ENCODE measurements at regions not wholly inside any gene's neighbourhood (a gene's known extent, or its start where the extent isn't known, plus 50 kb on each side); places are given as distances from the start of the nearest gene placed in this dataset.

GRCh38 chr16:82226327-82226726 lies 56.3 kb upstream of the MPHOSPH6 start:
- H3K4me2 ChIP-seq (ENCODE audit: insufficient read depth, low read length): no peak overlapping the region
- no peak overlapping the region for H3K9ac ChIP-seq (ENCODE audit: insufficient read depth in 1 of 2, low read depth in 2 of 2, low read length in 2 of 2)
- WGBS (ENCODE audit: insufficient coverage, low coverage, missing lambda C conversion rate): under 1% methylated on average over 9 of the region's 9 CpGs
- ATAC-seq: no peak
- no peak overlapping the region for H2AFZ ChIP-seq (ENCODE audit: low read depth, low read length)
- no peaks in the 10 kb centered on the region for H3K79me2 ChIP-seq (ENCODE audit: control insufficient read depth, insufficient read depth, low read length)
- intact Hi-C loops (cut with micrococcal nuclease) (loop anchor here (10.0 kb wide), 1 partner anchor 122 kb away; no protein-coding TSS in a partner anchor), in situ Hi-C loops (cut with MboI) (no loop called here)
- H3K27me3 ChIP-seq (ENCODE audit: control insufficient read depth in 2 of 2, insufficient read depth in 2 of 2, low read length in 2 of 2): no peaks in the 10 kb centered on the region
- H3K9me1 ChIP-seq (ENCODE audit: control insufficient read depth, insufficient read depth, low read length): no peaks in the 10 kb centered on the region
- H3K9me3 ChIP-seq (replicated peaks; ENCODE audit: control insufficient read depth, insufficient read depth, low read depth, low read length): no peaks in the 10 kb centered on the region
- no peaks in the 10 kb centered on the region for H3K36me3 ChIP-seq (ENCODE audit: control insufficient read depth, insufficient read depth, low read length)
- no peak overlapping the region for H3K27ac ChIP-seq (ENCODE audit: extremely low read depth, low read depth, low read length)
- CTCF ChIA-PET (ENCODE audit: low intra/inter-chr PET ratio): no interaction called here
- FAIRE-seq: no peak
- DNase-seq (ENCODE audit: extremely low read depth in 1 of 4, low spot score in 3 of 4): no peak
- POLR2A ChIA-PET: no interaction called here
- no peak overlapping the region for H3K4me3 ChIP-seq
- BruUV-seq (replicated peaks): no TSS peak
- H3K4me1 ChIP-seq (replicated peaks in 1 of 2; ENCODE audit: control insufficient read depth in 2 of 2, insufficient read depth in 2 of 2, low read length in 2 of 2): no peaks in the 10 kb centered on the region
- H4K20me1 ChIP-seq (replicated peaks; ENCODE audit: control insufficient read depth, insufficient read depth, low read length): no peaks in the 10 kb centered on the region
- TF ChIP-seq GTF2B (IDR thresholded peaks at IDR 0.05; ENCODE audit: extremely low read depth, insufficient read length): no peak
- no peak for TF ChIP-seq HSF4 (CRISPR knock-in tag; IDR thresholded peaks at IDR 0.05; ENCODE audit: borderline replicate concordance)
- TF ChIP-seq NR2C2 (CRISPR knock-in tag; IDR thresholded peaks at IDR 0.05): no peak
- no peak for TF ChIP-seq NR2C2 (tag; IDR thresholded peaks at IDR 0.05)
- TF ChIP-seq ZNF408 (CRISPR knock-in tag; IDR thresholded peaks at IDR 0.05; ENCODE audit: low read depth): no peak
- TF ChIP-seq HDAC8 (tag; IDR thresholded peaks at IDR 0.05): no peak
- TF ChIP-seq ERF (CRISPR knock-in tag; IDR thresholded peaks at IDR 0.05): no peak
- TF ChIP-seq SNAPC5 (CRISPR knock-in tag; IDR thresholded peaks at IDR 0.05): no peak
- TF ChIP-seq ZNF436 (CRISPR knock-in tag; IDR thresholded peaks at IDR 0.05): no peak
- TF ChIP-seq RNF2 (IDR thresholded peaks at IDR 0.05): no peak
- TF ChIP-seq ZBED1 (IDR thresholded peaks at IDR 0.05): no peak
- TF ChIP-seq STAT6 (CRISPR knock-in tag; IDR thresholded peaks at IDR 0.05): no peak
- no peak for TF ChIP-seq PHF20 (IDR thresholded peaks at IDR 0.05; ENCODE audit: partially characterized antibody)
- TF ChIP-seq ARNT (IDR thresholded peaks at IDR 0.05): no peak
- no peak for TF ChIP-seq MXD1 (CRISPR knock-in tag; IDR thresholded peaks at IDR 0.05; ENCODE audit: borderline replicate concordance, poor library complexity, severe bottlenecking)
- no peak for TF ChIP-seq ZBTB12 (CRISPR knock-in tag; IDR thresholded peaks at IDR 0.05)
- TF ChIP-seq POLR2G (IDR thresholded peaks at IDR 0.05; ENCODE audit: low read depth, low read length): no peak
- TF ChIP-seq POLR3A (IDR thresholded peaks at IDR 0.05; ENCODE audit: borderline replicate concordance, extremely low read depth, insufficient read depth, insufficient read length): no peak

All from K562 (cell line).